RWPE2 (cell line): ENCODE measurements at regions not wholly inside any gene's neighbourhood (a gene's known extent, or its start where the extent isn't known, plus 50 kb on each side); places are given as distances from the start of the nearest gene placed in this dataset.

ENCODE experiments used
- ATAC-seq: fragments of 200-7000 bp; cut with Tn5 transposase; 3 replicates; pipeline ENCODE4 v1.9.1; 2021; ENCODE audit warnings: low read depth
- DNase-seq: peaks from one replicate; pipeline ENCODE4 v3.0.0-alpha.2; 2020; ENCODE audit warnings: low spot score
- H3K27ac ChIP-seq: fragments of 450-650 bp; 2 replicates; pipeline ENCODE4 v1.5.1; 2017; ENCODE audit warnings: mild to moderate bottlenecking; ENCODE audit not compliant: poor library complexity, severe bottlenecking
- H3K27me3 ChIP-seq: fragments of 250-450 bp; sonication (Bioruptor Pico); 2 replicates; pipeline ENCODE4 v1.5.1; 2021; ENCODE audit warnings: mild to moderate bottlenecking, moderate library complexity; ENCODE audit not compliant: insufficient read depth, poor library complexity, severe bottlenecking
- H3K36me3 ChIP-seq: fragments of 250-450 bp; sonication (Bioruptor Pico); 2 replicates; pipeline ENCODE4 v1.5.1; 2020; ENCODE audit warnings: low read depth, mild to moderate bottlenecking, moderate library complexity
- H3K4me1 ChIP-seq: fragments of 250-450 bp; sonication (Bioruptor Pico); 2 replicates; pipeline ENCODE4 v1.5.1; 2021; ENCODE audit warnings: mild to moderate bottlenecking, moderate library complexity; ENCODE audit not compliant: insufficient read depth, poor library complexity, severe bottlenecking
- H3K4me3 ChIP-seq: fragments of 250-450 bp; sonication (Bioruptor Pico); 2 replicates; pipeline ENCODE4 v1.5.1; 2021; ENCODE audit warnings: mild to moderate bottlenecking, moderate library complexity; ENCODE audit not compliant: severe bottlenecking
- H3K9me3 ChIP-seq: fragments of 250-450 bp; sonication (Bioruptor Pico); 2 replicates; pipeline ENCODE4 v1.5.1; 2021; ENCODE audit warnings: mild to moderate bottlenecking, moderate library complexity; ENCODE audit not compliant: severe bottlenecking
- TF ChIP-seq, protein P1 (sequence below): fragments of 450-650 bp; IDR thresholded peaks from one replicate; pipeline ENCODE4 v1.5.1; 2017; ENCODE audit warnings: mild to moderate bottlenecking, moderate library complexity; ENCODE audit not compliant: poor library complexity, severe bottlenecking

DNA sequence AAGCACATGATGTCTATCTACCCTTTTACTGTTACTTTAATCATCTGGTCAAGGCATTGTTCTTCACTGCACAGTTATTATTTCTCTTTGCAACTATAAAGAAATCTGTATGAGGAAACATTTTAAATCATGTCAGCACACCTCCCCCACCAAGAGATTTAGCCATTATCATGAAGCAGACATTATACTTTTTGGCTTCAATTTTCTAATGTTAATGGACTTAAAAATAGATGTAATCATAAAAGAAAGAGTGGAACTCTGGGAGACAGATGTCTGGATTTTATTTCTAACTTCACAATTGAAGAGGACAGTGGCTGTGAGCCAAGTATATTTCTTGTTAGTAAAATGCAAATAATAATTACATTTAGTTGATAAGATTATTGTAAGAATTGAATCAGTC, 932.4 kb downstream of the TAF11L14 start:
- no peaks in the 10 kb centered on the region for H3K27me3 ChIP-seq
- ATAC-seq (no peak), DNase-seq (no peak)
- no peaks in the 10 kb centered on the region for H3K9me3 ChIP-seq
- no peaks in the 10 kb centered on the region for H3K36me3 ChIP-seq
- H3K4me1 ChIP-seq: no peaks in the 10 kb centered on the region
- TF ChIP-seq, protein P1, sequence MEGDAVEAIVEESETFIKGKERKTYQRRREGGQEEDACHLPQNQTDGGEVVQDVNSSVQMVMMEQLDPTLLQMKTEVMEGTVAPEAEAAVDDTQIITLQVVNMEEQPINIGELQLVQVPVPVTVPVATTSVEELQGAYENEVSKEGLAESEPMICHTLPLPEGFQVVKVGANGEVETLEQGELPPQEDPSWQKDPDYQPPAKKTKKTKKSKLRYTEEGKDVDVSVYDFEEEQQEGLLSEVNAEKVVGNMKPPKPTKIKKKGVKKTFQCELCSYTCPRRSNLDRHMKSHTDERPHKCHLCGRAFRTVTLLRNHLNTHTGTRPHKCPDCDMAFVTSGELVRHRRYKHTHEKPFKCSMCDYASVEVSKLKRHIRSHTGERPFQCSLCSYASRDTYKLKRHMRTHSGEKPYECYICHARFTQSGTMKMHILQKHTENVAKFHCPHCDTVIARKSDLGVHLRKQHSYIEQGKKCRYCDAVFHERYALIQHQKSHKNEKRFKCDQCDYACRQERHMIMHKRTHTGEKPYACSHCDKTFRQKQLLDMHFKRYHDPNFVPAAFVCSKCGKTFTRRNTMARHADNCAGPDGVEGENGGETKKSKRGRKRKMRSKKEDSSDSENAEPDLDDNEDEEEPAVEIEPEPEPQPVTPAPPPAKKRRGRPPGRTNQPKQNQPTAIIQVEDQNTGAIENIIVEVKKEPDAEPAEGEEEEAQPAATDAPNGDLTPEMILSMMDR: no peak
- H3K4me3 ChIP-seq: no peak overlapping the region
- no peak overlapping the region for H3K27ac ChIP-seq

DNA sequence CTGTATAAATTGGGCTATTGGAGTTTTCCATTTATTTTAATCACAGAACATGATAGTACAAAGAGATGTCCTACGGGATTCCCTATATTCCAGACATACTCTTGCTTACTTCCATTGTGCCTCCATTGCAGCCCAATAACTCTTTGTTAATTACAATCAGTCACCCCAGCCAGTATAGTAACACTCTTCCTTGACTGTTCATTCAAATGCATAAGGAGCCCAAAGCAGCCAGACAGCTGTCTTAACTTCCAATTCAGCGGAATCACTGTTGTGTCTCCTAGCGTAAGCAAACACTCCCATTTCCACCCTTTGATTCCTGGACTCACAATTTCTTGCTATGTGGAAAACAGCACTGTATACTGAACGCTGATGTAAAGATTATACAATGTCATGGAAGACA, 942.3 kb downstream of the TAF11L14 start:
- Histone ChIP-seq H3K27ac (no peak overlapping the region), H3K4me1 (no peaks in the 10 kb centered on the region), H3K9me3 (no peaks in the 10 kb centered on the region), H3K4me3 (no peak overlapping the region), H3K27me3 (peaks cover 5% of the 10 kb centered on the region), H3K36me3 (no peaks in the 10 kb centered on the region)
- ATAC-seq (no peak), DNase-seq (no peak)
- TF ChIP-seq, protein P1: no peak

DNA sequence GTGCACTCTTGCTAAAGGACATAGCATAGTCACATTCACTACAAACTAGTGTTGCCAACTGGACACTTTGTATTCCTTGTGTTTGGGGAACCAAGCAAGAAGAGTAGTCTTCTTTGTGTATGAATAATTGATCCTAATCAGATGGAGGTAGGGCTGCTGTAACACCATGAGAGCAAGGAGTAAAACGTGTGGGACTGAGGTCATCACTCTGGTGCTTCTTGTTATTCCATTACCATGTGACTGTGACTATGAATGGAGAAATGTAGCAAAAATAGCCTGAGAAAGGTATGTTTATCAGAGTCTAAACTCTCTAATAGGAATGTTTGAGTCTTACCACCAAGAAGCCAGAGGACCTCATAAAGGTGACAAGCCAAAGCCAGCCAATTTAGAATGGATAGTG, 966.9 kb downstream of the TAF11L14 start:
- TF ChIP-seq, protein P1: no peak
- no peak for DNase-seq
- Histone ChIP-seq H3K4me3 (no peak overlapping the region), H3K27me3 (no peaks in the 10 kb centered on the region), H3K36me3 (no peaks in the 10 kb centered on the region), H3K27ac (no peak overlapping the region), H3K9me3 (no peaks in the 10 kb centered on the region), H3K4me1 (no peaks in the 10 kb centered on the region)
- ATAC-seq: no peak

DNA sequence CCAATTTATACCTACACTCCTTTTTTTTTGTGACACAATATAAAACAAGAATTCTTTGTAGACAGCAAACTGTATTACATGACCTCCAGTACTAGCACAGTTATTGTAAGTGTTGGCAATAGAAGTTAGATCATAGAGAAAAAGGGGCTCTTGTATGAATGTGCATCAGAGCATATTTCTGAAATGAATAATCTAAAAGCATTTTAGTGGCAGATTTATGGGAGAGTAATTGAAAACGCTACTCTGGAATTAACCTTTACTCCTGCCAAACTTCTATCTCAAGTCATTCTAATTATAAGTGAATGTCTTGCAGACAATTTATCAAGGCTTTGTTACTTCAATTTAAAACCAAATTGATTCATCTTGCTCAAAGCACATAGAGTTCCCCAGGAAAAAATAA, 968.1 kb downstream of the TAF11L14 start:
- Histone ChIP-seq H3K9me3 (no peaks in the 10 kb centered on the region), H3K27me3 (no peaks in the 10 kb centered on the region), H3K4me1 (no peaks in the 10 kb centered on the region), H3K36me3 (no peaks in the 10 kb centered on the region), H3K4me3 (no peak overlapping the region), H3K27ac (no peak overlapping the region)
- DNase-seq: no peak
- no peak for ATAC-seq
- TF ChIP-seq, protein P1: no peak

DNA sequence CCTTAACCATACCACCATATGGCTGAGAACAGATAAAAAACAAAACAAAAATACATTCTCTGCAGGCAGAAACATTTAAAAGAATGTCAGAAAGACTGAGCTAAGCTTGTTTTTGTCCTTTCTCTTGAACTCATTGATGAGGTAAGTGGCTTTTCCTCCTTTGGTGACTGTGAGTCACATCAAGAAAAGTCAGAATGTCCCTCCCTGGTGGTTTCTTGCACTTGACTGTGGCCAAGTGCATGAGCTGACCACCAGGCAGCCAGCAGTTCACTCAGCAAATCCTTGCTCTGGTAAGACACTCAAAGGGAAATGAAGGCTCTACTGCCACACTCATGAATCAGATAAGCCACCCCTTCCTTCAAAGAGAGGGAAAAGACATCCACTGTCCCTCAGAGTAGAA, 970.9 kb downstream of the TAF11L14 start:
- Histone ChIP-seq H3K4me3 (no peak overlapping the region), H3K27me3 (no peaks in the 10 kb centered on the region), H3K4me1 (no peaks in the 10 kb centered on the region), H3K36me3 (no peaks in the 10 kb centered on the region), H3K27ac (no peak overlapping the region), H3K9me3 (no peaks in the 10 kb centered on the region)
- TF ChIP-seq, protein P1: no peak
- ATAC-seq (no peak), DNase-seq (no peak)
